H9 (cell line): ENCODE measurements at regions not wholly inside any gene's neighbourhood (a gene's known extent, or its start where the extent isn't known, plus 50 kb on each side); places are given as distances from the start of the nearest gene placed in this dataset.

ENCODE experiments used
- DNase-seq: peaks from one replicate; pipeline ENCODE4 v3.0.0-alpha.2; 2017
- H2AFZ ChIP-seq: one replicate; pipeline ENCODE4 v1.6.1; 2013; ENCODE audit warnings: mild to moderate bottlenecking, low read length, control low read depth, moderate library complexity
- H2AK5ac ChIP-seq: 2 replicates; pipeline ENCODE4 v1.6.1; 2013; ENCODE audit warnings: low read length, control low read depth, mixed read lengths; ENCODE audit not compliant: insufficient read length
- H2BK120ac ChIP-seq: one replicate; pipeline ENCODE4 v1.6.1; 2013; ENCODE audit warnings: low read depth, mild to moderate bottlenecking, low read length, control low read depth, inconsistent platforms; ENCODE audit not compliant: poor library complexity, severe bottlenecking
- H2BK12ac ChIP-seq: 2 replicates; pipeline ENCODE4 v1.6.1; 2013; ENCODE audit warnings: low read length, control low read depth, mixed read lengths, low read depth; ENCODE audit not compliant: insufficient read length
- H2BK15ac ChIP-seq: 2 replicates; pipeline ENCODE4 v1.6.1; 2013; ENCODE audit warnings: low read depth, low read length, control low read depth
- H2BK20ac ChIP-seq: one replicate; pipeline ENCODE4 v1.6.1; 2013; ENCODE audit warnings: low read depth, mild to moderate bottlenecking, low read length, control low read depth, inconsistent platforms; ENCODE audit not compliant: poor library complexity, severe bottlenecking
- H2BK5ac ChIP-seq: 2 replicates; pipeline ENCODE4 v1.6.1; 2013; ENCODE audit warnings: low read length, control low read depth, mixed read lengths; ENCODE audit not compliant: insufficient read length
- H3K14ac ChIP-seq: 2 replicates; pipeline ENCODE4 v1.6.1; 2013; ENCODE audit warnings: low read length, control low read depth; ENCODE audit not compliant: insufficient read depth
- H3K18ac ChIP-seq: 2 replicates; pipeline ENCODE4 v1.6.1; 2013; ENCODE audit warnings: low read depth, mild to moderate bottlenecking, mixed read lengths, low read length, control low read depth; ENCODE audit not compliant: insufficient read length
- H3K23ac ChIP-seq: 2 replicates; pipeline ENCODE4 v1.6.1; 2013; ENCODE audit warnings: low read length, control low read depth, mixed read lengths, low read depth; ENCODE audit not compliant: insufficient read length
- H3K23me2 ChIP-seq: 2 replicates; pipeline ENCODE4 v1.6.1; 2013; ENCODE audit warnings: low read depth, mild to moderate bottlenecking, mixed read lengths, low read length, control low read depth; ENCODE audit not compliant: insufficient read length, poor library complexity, severe bottlenecking
- H3K27ac ChIP-seq: 2 replicates; pipeline ENCODE4 v1.5.1; 2013; ENCODE audit warnings: low read length, control low read depth, mixed read lengths, low read depth; ENCODE audit not compliant: insufficient read length
- H3K27me3 ChIP-seq: 2 replicates; pipeline ENCODE4 v1.6.1; 2013; ENCODE audit warnings: low read length, control low read depth, inconsistent platforms; ENCODE audit not compliant: insufficient read depth
- H3K4ac ChIP-seq: 2 replicates; pipeline ENCODE4 v1.6.1; 2013; ENCODE audit warnings: low read depth, mild to moderate bottlenecking, control low read depth, inconsistent platforms, low read length, moderate library complexity
- H3K4me1 ChIP-seq: 2 replicates; pipeline ENCODE4 v1.6.1; 2013; ENCODE audit warnings: low read length, control low read depth, inconsistent platforms; ENCODE audit not compliant: insufficient read depth
- H3K4me2 ChIP-seq: 2 replicates; pipeline ENCODE4 v1.6.1; 2013; ENCODE audit warnings: low read length, control low read depth, mixed read lengths; ENCODE audit not compliant: insufficient read length, insufficient read depth
- H3K56ac ChIP-seq: 2 replicates; pipeline ENCODE4 v1.6.1; 2013; ENCODE audit warnings: low read depth, mild to moderate bottlenecking, mixed read lengths, low read length, control low read depth; ENCODE audit not compliant: insufficient read length
- H3K79me1 ChIP-seq: 2 replicates; pipeline ENCODE4 v1.6.1; 2013; ENCODE audit warnings: low read depth, mild to moderate bottlenecking, moderate library complexity, low read length, control low read depth, inconsistent platforms; ENCODE audit not compliant: insufficient read depth, poor library complexity, severe bottlenecking
- H3K79me2 ChIP-seq: 2 replicates; pipeline ENCODE4 v1.6.1; 2013; ENCODE audit warnings: low read length, control low read depth, inconsistent platforms; ENCODE audit not compliant: insufficient read depth
- H3K9ac ChIP-seq: 2 replicates; pipeline ENCODE4 v1.6.1; 2013; ENCODE audit warnings: low read length, control low read depth, mixed read lengths; ENCODE audit not compliant: insufficient read length; ENCODE audit errors: extremely low read depth
- H3K9me3 ChIP-seq: one replicate; pipeline ENCODE4 v1.6.1; 2013; ENCODE audit warnings: low read depth, low read length, inconsistent platforms; ENCODE audit not compliant: control insufficient read depth
- H3T11ph ChIP-seq: one replicate; pipeline ENCODE4 v1.6.1; 2013; ENCODE audit warnings: mild to moderate bottlenecking, low read length, control low read depth, inconsistent platforms
- H4K20me1 ChIP-seq: one replicate; pipeline ENCODE4 v1.6.1; 2013; ENCODE audit not compliant: control insufficient read depth, insufficient read length, insufficient read depth
- H4K5ac ChIP-seq: 2 replicates; pipeline ENCODE4 v1.6.1; 2013; ENCODE audit warnings: low read depth, mild to moderate bottlenecking, mixed read lengths, low read length, control low read depth; ENCODE audit not compliant: insufficient read length
- H4K8ac ChIP-seq: replicated peaks from 2 replicates; pipeline ENCODE4 v1.6.1; 2013; ENCODE audit warnings: low read length, control low read depth, mixed read lengths, low read depth; ENCODE audit not compliant: insufficient read length
- H4K91ac ChIP-seq: 2 replicates; pipeline ENCODE4 v1.6.1; 2013; ENCODE audit warnings: low read depth, mild to moderate bottlenecking, moderate library complexity, mixed read lengths, low read length, control low read depth; ENCODE audit not compliant: insufficient read length
- H3K27ac Mint-ChIP-seq, 3 experiments: 2 replicates in 2 of 3; 3 replicates in 1 of 3; pipeline ENCODE4 v1.8.0; 2020 to 2021; ENCODE audit warnings: mixed read lengths in 3 of 3, mild to moderate bottlenecking in 1 of 3, moderate library complexity in 1 of 3
- H3K27me3 Mint-ChIP-seq: 2 replicates; pipeline ENCODE4 v1.8.0; 2021; ENCODE audit warnings: low read depth, mild to moderate bottlenecking, moderate library complexity, mixed read lengths
- H3K36me3 Mint-ChIP-seq, 3 experiments: 2 replicates in 2 of 3; 3 replicates in 1 of 3; pipeline ENCODE4 v1.8.0; 2020 to 2021; ENCODE audit warnings: low read depth in 3 of 3, mixed read lengths in 3 of 3; ENCODE audit not compliant: insufficient read depth in 1 of 3
- H3K4me1 Mint-ChIP-seq, 2 experiments: 2 replicates each; pipeline ENCODE4 v1.8.0; 2020; ENCODE audit warnings: mixed read lengths in 2 of 2
- H3K4me3 Mint-ChIP-seq, 2 experiments: 2 replicates in 1 of 2; 3 replicates in 1 of 2; pipeline ENCODE4 v1.8.0; 2020 to 2021; ENCODE audit warnings: mild to moderate bottlenecking in 2 of 2, mixed read lengths in 2 of 2, moderate library complexity in 1 of 2
- H3K9me3 Mint-ChIP-seq, 2 experiments: 2 replicates in 1 of 2; 3 replicates in 1 of 2; pipeline ENCODE4 v1.8.0; 2020; ENCODE audit warnings: mild to moderate bottlenecking in 2 of 2, mixed read lengths in 2 of 2, moderate library complexity in 1 of 2
- CTCF ChIP-seq: fragments of 200-600 bp; sonication (generic); conservative IDR thresholded peaks from 3 replicates; pipeline ENCODE4 v1.8.0; 2021; ENCODE audit warnings: antibody characterized with exemption, mild to moderate bottlenecking
- WGBS: extraction: QIAGEN DNeasy Blood & Tissue Kit; methylation state at CpG from one replicate; pipeline ENCODE4 v1.1.7; 2013; ENCODE audit warnings: missing lambda C conversion rate, low lambda C conversion rate, mixed read lengths; ENCODE audit not compliant: insufficient read length; ENCODE audit errors: extremely low coverage; 5-methylcytosine and 5-hydroxymethylcytosine counted together

- Histone ChIP-seq H2BK20ac (no peak overlapping the region), H4K20me1 (no peaks in the 10 kb centered on the region), H3K9me3 (no peaks in the 10 kb centered on the region), H3K4me2 (no peak overlapping the region), H4K5ac (no peak overlapping the region), H2BK5ac (no peak overlapping the region), H3K79me2 (no peaks in the 10 kb centered on the region), H3K27me3 (no peaks in the 10 kb centered on the region), H3K4ac (no peak overlapping the region), H3K18ac (no peak overlapping the region), H3K27ac (no peak overlapping the region), H3T11ph (no peak overlapping the region), H4K8ac (no peak overlapping the region), H3K9ac (no peak overlapping the region), H3K4me1 (no peaks in the 10 kb centered on the region), H2AK5ac (no peak overlapping the region), H3K14ac (no peak overlapping the region), H3K23ac (no peak overlapping the region), H3K79me1 (no peaks in the 10 kb centered on the region), H2BK15ac (no peak overlapping the region), H4K91ac (no peak overlapping the region), H3K23me2 (no peaks in the 10 kb centered on the region), H2AFZ (no peak overlapping the region), H2BK12ac (no peak overlapping the region), H2BK120ac (no peak overlapping the region), H3K56ac (no peak overlapping the region)
- Mint-ChIP-seq H3K36me3 (peaks cover 12 to 22% (median 21%) of the 10 kb centered on the region in 3 experiments), H3K27me3 (peaks cover under 1% of the 10 kb centered on the region; the same call in 1 of the 2 replicates), H3K4me1 (no peaks in the 10 kb centered on the region), H3K27ac (no peak overlapping the region; a peak in 2 of 7 replicates), H3K4me3 (no peak overlapping the region), H3K9me3 (peaks cover 22 to 29% of the 10 kb centered on the region in 2 experiments)
- no peak for DNase-seq
- no CpG with 5 or more reads among the region's 7 CpGs for WGBS
- TF ChIP-seq CTCF, result no peak
Measured at GRCh38 chr4:15131551-15131950, 129.3 kb downstream of the CPEB2 start.
